D721Med (cell line): ENCODE measurements at regions not wholly inside any gene's neighbourhood (a gene's known extent, or its start where the extent isn't known, plus 50 kb on each side); places are given as distances from the start of the nearest gene placed in this dataset.

Source experiments
- DNase-seq: peaks from one replicate; pipeline ENCODE4 v3.0.0; 2011; ENCODE audit warnings: low spot score; ENCODE audit not compliant: insufficient read length
- FAIRE-seq: peaks from 2 replicates; lab custom pipeline; 2011; peaks lifted over from hg19 to GRCh38; lab: Jason Lieb, UNC
- CTCF ChIP-seq: IDR thresholded peaks from 2 replicates; pipeline ENCODE4 v1.5.1; 2012; ENCODE audit warnings: mild to moderate bottlenecking, control low read depth; ENCODE audit not compliant: insufficient read depth; ENCODE audit errors: missing control alignments

GRCh38 chr16:9188721-9189120 is 97.3 kb downstream of the HAPSTR1 start:
- no peak for TF ChIP-seq CTCF
- no peak for FAIRE-seq

GRCh38 chr16:9191274-9191850 is 99.9 kb downstream of the HAPSTR1 start:
- DNase-seq (no peak), FAIRE-seq (no peak)
- no peak for TF ChIP-seq CTCF

More at GRCh38 chr16:9188721-9189120, 97.3 kb downstream of the HAPSTR1 start:
- DNase-seq = no peak

- FAIRE-seq (no peak), DNase-seq (no peak)
- TF ChIP-seq CTCF = no peak
Observed at GRCh38 chr16:9192746-9193145, 101.3 kb downstream of the HAPSTR1 start.

GRCh38 chr16:9195287-9195686 is 103.8 kb downstream of the HAPSTR1 start:
- FAIRE-seq (no peak), DNase-seq (no peak)
- no peak for TF ChIP-seq CTCF

GRCh38 chr16:9197957-9198661 is 106.7 kb downstream of the HAPSTR1 start:
- no peak for DNase-seq
- TF ChIP-seq CTCF = no peak
- FAIRE-seq = no peak

GRCh38 chr16:9199311-9199710 is 107.9 kb downstream of the HAPSTR1 start:
- no peak for TF ChIP-seq CTCF
- no peak for DNase-seq
- FAIRE-seq = no peak

GRCh38 chr16:9199751-9200150 is 108.3 kb downstream of the HAPSTR1 start:
- no peak for TF ChIP-seq CTCF
- DNase-seq (no peak), FAIRE-seq (no peak)
